Hematopoietic multipotent progenitor cell treated with erythropoietin and hydrocortisone succinate and interleukin-3 and kit ligand, for 15 days (in vitro differentiated cells): ENCODE measurements at regions not wholly inside any gene's neighbourhood (a gene's known extent, or its start where the extent isn't known, plus 50 kb on each side); places are given as distances from the start of the nearest gene placed in this dataset.

Source experiments
- DNase-seq: peaks from one replicate; pipeline ENCODE4 v3.0.0-alpha.2; 2015; ENCODE audit warnings: low spot score

GRCh38 chr5:27701931-27702903 lies 663.8 kb upstream of the CDH9 start:
- DNase-seq = no peak

- DNase-seq = no peak
Measured at GRCh38 chr5:27700526-27700925, 662.1 kb upstream of the CDH9 start.

GRCh38 chr5:27682600-27682999 lies 644.2 kb upstream of the CDH9 start:
- no peak for DNase-seq

- no peak for DNase-seq
Measured at GRCh38 chr5:27652505-27652904, 614.1 kb upstream of the CDH9 start.

- DNase-seq = no peak
Measured at GRCh38 chr5:27639005-27639612, 600.7 kb upstream of the CDH9 start.

GRCh38 chr5:27619982-27620381 lies 581.6 kb upstream of the CDH9 start:
- no peak for DNase-seq

- no peak for DNase-seq
Measured at GRCh38 chr5:27612161-27612560, 573.8 kb upstream of the CDH9 start.

GRCh38 chr5:27608992-27609391 lies 570.6 kb upstream of the CDH9 start:
- DNase-seq = no peak

GRCh38 chr5:27598576-27598975 lies 560.2 kb upstream of the CDH9 start:
- DNase-seq = no peak

GRCh38 chr5:27594141-27594540 lies 555.8 kb upstream of the CDH9 start:
- DNase-seq = no peak

GRCh38 chr5:27592231-27592630 lies 553.8 kb upstream of the CDH9 start:
- no peak for DNase-seq

GRCh38 chr5:27590503-27590902 lies 552.1 kb upstream of the CDH9 start:
- DNase-seq = no peak

GRCh38 chr5:27578279-27578678 lies 539.9 kb upstream of the CDH9 start:
- DNase-seq = no peak

- DNase-seq = no peak
Measured at GRCh38 chr5:27571681-27572080, 533.3 kb upstream of the CDH9 start.

- no peak for DNase-seq
Measured at GRCh38 chr5:27568811-27569210, 530.4 kb upstream of the CDH9 start.

GRCh38 chr5:27561408-27561807 lies 523.0 kb upstream of the CDH9 start:
- no peak for DNase-seq

GRCh38 chr5:27548484-27548883 lies 510.1 kb upstream of the CDH9 start:
- no peak for DNase-seq

- no peak for DNase-seq
Measured at GRCh38 chr5:27535031-27535557, 496.7 kb upstream of the CDH9 start.

- no peak for DNase-seq
Measured at GRCh38 chr5:27532305-27532704, 493.9 kb upstream of the CDH9 start.

GRCh38 chr5:27524515-27524914 lies 486.1 kb upstream of the CDH9 start:
- no peak for DNase-seq

- no peak for DNase-seq
Measured at GRCh38 chr5:27523629-27524028, 485.2 kb upstream of the CDH9 start.

- no peak for DNase-seq
Measured at GRCh38 chr5:27516437-27516836, 478.1 kb upstream of the CDH9 start.

- DNase-seq = no peak
Measured at GRCh38 chr5:27511061-27511460, 472.7 kb upstream of the CDH9 start.
